OCI-LY7 (cell line): ENCODE measurements at regions not wholly inside any gene's neighbourhood (a gene's known extent, or its start where the extent isn't known, plus 50 kb on each side); places are given as distances from the start of the nearest gene placed in this dataset.

ENCODE experiments used
- CTCF ChIP-seq: fragments of 200-600 bp; sonication (generic); conservative IDR thresholded peaks from 2 replicates; pipeline ENCODE4 v1.5.1; 2014; ENCODE audit warnings: mild to moderate bottlenecking, antibody characterized with exemption, low read length, moderate library complexity, mixed read lengths
- EZH2phosphoT487 ChIP-seq: fragments of 200-600 bp; sonication (generic); IDR thresholded peaks from 2 replicates; pipeline ENCODE4 v1.6.1; 2018; ENCODE audit warnings: low read depth, borderline replicate concordance, mild to moderate bottlenecking, mixed run types, antibody characterized with exemption, low read length, moderate library complexity, mixed read lengths

GRCh38 chr4:85061974-85062373 lies 95.5 kb upstream of the WDFY3 start:
- TF ChIP-seq CTCF, result no peak
- TF ChIP-seq EZH2phosphoT487, result no peak
